GM12878 (cell line): ENCODE measurements at regions not wholly inside any gene's neighbourhood (a gene's known extent, or its start where the extent isn't known, plus 50 kb on each side); places are given as distances from the start of the nearest gene placed in this dataset.

Source experiments
- PBX3 ChIP-seq: IDR thresholded peaks from 2 replicates; pipeline ENCODE4 v1.6.1; 2011; ENCODE audit warnings: mild to moderate bottlenecking, low read depth, low read length, moderate library complexity; ENCODE audit not compliant: insufficient replicate concordance
- RAD21 ChIP-seq: IDR thresholded peaks from 2 replicates; pipeline ENCODE4 v1.6.1; 2011; ENCODE audit warnings: mild to moderate bottlenecking, low read depth, low read length, moderate library complexity; ENCODE audit not compliant: insufficient read depth
- ZBTB33 ChIP-seq: fragments of 450-650 bp; IDR thresholded peaks from 2 replicates; pipeline ENCODE4 v1.6.1; 2017; ENCODE audit warnings: mild to moderate bottlenecking

- TF ChIP-seq ZBTB33 (no peak), PBX3 (no peak), RAD21 (no peak)
Observed at GRCh38 chr14:54169254-54169924, 212.8 kb upstream of the BMP4 start.
